Neural cell (in vitro differentiated cells): ENCODE measurements at regions not wholly inside any gene's neighbourhood (a gene's known extent, or its start where the extent isn't known, plus 50 kb on each side); places are given as distances from the start of the nearest gene placed in this dataset.

Source experiments
- EZH2 ChIP-seq: fragments of 200-600, 300-800 bp; shearing (Covaris generic), sonication (generic); IDR thresholded peaks from 2 replicates; pipeline ENCODE4 v1.6.1; 2014; ENCODE audit warnings: antibody characterized with exemption, low read length, borderline replicate concordance, mild to moderate bottlenecking; ENCODE audit not compliant: insufficient read depth, poor library complexity, severe bottlenecking
- MXI1 ChIP-seq: fragments of 450-650 bp; conservative IDR thresholded peaks from 2 replicates; pipeline ENCODE4 v1.6.1; 2014; ENCODE audit warnings: antibody characterized with exemption, mild to moderate bottlenecking; ENCODE audit not compliant: poor library complexity, severe bottlenecking
- POLR2AphosphoS5 ChIP-seq: IDR thresholded peaks from 2 replicates; pipeline ENCODE4 v1.6.1; 2012
- SMC3 ChIP-seq: fragments of 450-650 bp; conservative IDR thresholded peaks from 2 replicates; pipeline ENCODE4 v1.6.1; 2014; ENCODE audit warnings: antibody characterized with exemption, mild to moderate bottlenecking, moderate library complexity; ENCODE audit not compliant: poor library complexity
- TF ChIP-seq, protein P1 (sequence below): fragments of 450-650 bp; IDR thresholded peaks from 2 replicates; pipeline ENCODE4 v1.5.1; 2014; ENCODE audit warnings: antibody characterized with exemption, mild to moderate bottlenecking, moderate library complexity; ENCODE audit not compliant: poor library complexity, severe bottlenecking
- TF ChIP-seq, protein P2 (sequence below): IDR thresholded peaks from 2 replicates; pipeline ENCODE4 v1.6.1; 2012; ENCODE audit warnings: borderline replicate concordance

DNA sequence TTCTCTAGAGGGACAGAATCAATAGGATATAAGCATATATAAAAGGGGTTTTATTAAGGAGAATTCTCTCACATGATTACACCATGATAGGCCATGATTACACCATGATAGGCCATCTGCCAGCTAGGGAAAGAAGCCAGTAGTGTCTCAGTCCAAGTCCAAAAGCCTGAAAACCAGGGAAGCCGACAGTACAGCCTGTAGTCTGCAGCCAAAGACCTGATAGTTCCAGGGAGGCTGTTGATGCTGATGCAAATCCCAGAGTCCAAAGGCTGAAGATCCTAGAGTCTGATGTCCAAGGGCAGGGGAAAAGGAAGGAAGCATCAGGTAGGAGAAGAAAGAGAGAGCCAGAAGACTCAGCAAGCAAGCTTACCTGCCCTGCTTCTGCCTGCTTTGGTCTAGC lies 411.3 kb upstream of the EMCN start:
- TF ChIP-seq, protein P1, sequence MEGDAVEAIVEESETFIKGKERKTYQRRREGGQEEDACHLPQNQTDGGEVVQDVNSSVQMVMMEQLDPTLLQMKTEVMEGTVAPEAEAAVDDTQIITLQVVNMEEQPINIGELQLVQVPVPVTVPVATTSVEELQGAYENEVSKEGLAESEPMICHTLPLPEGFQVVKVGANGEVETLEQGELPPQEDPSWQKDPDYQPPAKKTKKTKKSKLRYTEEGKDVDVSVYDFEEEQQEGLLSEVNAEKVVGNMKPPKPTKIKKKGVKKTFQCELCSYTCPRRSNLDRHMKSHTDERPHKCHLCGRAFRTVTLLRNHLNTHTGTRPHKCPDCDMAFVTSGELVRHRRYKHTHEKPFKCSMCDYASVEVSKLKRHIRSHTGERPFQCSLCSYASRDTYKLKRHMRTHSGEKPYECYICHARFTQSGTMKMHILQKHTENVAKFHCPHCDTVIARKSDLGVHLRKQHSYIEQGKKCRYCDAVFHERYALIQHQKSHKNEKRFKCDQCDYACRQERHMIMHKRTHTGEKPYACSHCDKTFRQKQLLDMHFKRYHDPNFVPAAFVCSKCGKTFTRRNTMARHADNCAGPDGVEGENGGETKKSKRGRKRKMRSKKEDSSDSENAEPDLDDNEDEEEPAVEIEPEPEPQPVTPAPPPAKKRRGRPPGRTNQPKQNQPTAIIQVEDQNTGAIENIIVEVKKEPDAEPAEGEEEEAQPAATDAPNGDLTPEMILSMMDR = no peak
- no peak for TF ChIP-seq MXI1
- TF ChIP-seq, protein P2, sequence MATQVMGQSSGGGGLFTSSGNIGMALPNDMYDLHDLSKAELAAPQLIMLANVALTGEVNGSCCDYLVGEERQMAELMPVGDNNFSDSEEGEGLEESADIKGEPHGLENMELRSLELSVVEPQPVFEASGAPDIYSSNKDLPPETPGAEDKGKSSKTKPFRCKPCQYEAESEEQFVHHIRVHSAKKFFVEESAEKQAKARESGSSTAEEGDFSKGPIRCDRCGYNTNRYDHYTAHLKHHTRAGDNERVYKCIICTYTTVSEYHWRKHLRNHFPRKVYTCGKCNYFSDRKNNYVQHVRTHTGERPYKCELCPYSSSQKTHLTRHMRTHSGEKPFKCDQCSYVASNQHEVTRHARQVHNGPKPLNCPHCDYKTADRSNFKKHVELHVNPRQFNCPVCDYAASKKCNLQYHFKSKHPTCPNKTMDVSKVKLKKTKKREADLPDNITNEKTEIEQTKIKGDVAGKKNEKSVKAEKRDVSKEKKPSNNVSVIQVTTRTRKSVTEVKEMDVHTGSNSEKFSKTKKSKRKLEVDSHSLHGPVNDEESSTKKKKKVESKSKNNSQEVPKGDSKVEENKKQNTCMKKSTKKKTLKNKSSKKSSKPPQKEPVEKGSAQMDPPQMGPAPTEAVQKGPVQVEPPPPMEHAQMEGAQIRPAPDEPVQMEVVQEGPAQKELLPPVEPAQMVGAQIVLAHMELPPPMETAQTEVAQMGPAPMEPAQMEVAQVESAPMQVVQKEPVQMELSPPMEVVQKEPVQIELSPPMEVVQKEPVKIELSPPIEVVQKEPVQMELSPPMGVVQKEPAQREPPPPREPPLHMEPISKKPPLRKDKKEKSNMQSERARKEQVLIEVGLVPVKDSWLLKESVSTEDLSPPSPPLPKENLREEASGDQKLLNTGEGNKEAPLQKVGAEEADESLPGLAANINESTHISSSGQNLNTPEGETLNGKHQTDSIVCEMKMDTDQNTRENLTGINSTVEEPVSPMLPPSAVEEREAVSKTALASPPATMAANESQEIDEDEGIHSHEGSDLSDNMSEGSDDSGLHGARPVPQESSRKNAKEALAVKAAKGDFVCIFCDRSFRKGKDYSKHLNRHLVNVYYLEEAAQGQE = no peak
- no peak for TF ChIP-seq SMC3
- TF ChIP-seq EZH2 = no peak
- no peak for TF ChIP-seq POLR2AphosphoS5
